SU-DHL-6 (cell line): ENCODE measurements at regions not wholly inside any gene's neighbourhood (a gene's known extent, or its start where the extent isn't known, plus 50 kb on each side); places are given as distances from the start of the nearest gene placed in this dataset.

Source experiments
- EZH2phosphoT487 ChIP-seq: fragments of 200-600 bp; sonication (generic), shearing (Covaris generic); conservative IDR thresholded peaks from 2 replicates; pipeline ENCODE4 v1.6.1; 2018; ENCODE audit warnings: mild to moderate bottlenecking, antibody characterized with exemption, low read length, moderate library complexity, mixed read lengths
- TF ChIP-seq, protein P1 (sequence below): fragments of 200-600 bp; sonication (generic); IDR thresholded peaks from one replicate; pipeline ENCODE4 v1.5.1; 2017; ENCODE audit warnings: antibody characterized with exemption, mild to moderate bottlenecking, low read length, moderate library complexity; ENCODE audit not compliant: insufficient read depth, poor library complexity, severe bottlenecking

DNA sequence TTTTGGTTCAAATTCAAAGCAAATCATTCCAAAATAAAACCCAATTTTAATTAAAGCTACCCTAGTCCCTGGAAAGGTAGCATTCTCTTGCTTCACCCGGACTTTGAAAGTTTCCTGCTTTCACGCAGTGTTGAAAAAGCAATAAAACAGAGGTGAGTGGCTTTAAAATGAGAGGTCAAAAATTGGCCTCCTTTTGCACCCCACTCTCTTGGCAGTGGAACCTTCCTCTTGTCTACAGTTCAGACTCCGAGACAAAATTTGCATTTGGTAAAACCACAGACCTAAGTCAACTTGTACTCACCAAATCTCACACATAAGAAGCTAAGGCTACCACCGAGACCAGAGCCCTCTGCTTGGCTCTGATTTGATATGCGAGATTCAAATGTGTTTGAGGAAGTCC lies 252.7 kb downstream of the TTLL7 start:
- TF ChIP-seq, protein P1, sequence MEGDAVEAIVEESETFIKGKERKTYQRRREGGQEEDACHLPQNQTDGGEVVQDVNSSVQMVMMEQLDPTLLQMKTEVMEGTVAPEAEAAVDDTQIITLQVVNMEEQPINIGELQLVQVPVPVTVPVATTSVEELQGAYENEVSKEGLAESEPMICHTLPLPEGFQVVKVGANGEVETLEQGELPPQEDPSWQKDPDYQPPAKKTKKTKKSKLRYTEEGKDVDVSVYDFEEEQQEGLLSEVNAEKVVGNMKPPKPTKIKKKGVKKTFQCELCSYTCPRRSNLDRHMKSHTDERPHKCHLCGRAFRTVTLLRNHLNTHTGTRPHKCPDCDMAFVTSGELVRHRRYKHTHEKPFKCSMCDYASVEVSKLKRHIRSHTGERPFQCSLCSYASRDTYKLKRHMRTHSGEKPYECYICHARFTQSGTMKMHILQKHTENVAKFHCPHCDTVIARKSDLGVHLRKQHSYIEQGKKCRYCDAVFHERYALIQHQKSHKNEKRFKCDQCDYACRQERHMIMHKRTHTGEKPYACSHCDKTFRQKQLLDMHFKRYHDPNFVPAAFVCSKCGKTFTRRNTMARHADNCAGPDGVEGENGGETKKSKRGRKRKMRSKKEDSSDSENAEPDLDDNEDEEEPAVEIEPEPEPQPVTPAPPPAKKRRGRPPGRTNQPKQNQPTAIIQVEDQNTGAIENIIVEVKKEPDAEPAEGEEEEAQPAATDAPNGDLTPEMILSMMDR = no peak
- TF ChIP-seq EZH2phosphoT487 = no peak
